ENCODE measurements at regions not wholly inside any gene's neighbourhood (a gene's known extent, or its start where the extent isn't known, plus 50 kb on each side); places are given as distances from the start of the nearest gene placed in this dataset.
A peak's percentile ranks its signal among the peaks of the same experiment; 100 is the strongest.

DNA sequence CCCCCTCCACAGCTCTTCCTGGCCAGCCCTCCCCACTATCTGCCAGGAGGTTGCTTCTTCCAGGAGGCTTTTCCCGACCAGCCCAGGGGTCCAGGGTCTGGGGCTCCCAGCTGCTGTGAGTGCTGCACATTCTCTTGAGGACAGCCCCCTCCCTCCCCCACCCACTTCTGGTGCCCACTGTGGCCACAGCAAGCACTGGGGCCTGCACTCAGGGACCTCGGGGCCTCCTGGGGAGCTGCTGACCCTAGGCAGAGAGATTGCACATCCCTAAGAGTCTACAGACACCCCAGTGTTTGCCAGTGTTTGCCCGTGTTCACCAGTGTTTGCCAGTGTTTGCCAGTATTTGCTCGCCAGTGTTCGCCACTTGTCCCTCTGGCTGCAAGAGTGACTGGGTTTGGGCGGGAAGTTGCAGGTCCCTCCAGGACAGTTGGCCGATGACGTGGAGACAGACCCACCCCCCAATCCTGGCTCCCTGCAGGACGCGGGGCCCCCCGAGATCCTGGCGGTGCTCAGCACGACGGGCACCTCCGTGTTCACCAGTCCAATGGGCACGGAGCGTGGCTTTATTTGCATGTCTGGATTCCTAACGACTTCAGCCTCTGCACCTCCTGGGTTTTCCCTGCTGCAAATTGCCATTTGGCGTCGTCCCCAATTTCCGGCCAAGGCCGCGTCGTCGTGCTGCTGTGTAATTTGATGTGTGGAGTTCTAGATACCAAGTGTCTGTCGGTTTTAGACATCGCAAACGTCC, 87.5 kb upstream of the NKX1-1 start:
- DNase-seq = no peak

DNA sequence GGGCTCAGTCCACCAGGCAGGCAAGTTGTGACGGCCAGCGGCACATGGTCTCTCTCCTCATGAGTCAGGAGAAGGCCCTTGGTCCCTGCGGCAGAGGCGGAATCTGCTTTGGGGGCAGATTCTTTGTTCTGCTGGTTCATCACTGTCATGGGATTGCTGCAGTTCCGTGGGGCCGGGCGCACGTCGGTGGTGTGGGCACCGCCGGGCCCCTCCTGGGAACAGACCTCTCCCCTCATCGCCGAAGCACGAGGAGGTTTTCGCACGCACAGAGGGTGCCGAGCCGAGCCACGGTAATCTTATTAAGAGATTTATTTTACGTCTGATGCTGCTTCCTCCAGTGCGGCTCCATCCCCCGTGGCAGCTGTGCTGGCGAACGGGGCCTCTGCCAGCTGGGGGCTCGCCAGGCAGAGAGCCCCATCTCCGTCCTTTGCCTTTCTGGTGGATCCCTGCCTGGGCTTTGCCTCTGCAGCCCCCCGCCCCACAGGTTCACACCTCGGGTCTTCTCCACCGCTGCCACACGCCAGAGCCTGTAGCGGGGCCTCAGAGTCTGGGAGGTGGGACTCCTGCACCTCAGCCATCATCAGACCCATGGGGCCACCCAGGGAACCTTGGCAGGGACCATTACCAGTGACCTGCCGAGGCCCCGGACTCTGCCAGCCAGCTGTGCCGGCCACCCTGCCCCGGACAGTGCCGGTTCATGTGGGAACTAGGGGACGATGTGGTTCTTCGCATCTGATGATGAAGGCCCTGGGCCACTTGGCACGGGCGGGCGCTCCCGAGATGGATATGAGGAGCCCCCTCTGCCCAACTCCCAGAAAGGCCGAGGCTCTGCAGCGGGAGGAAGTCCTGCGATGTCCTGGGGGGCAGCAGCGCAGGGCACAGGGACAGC, 86.7 kb upstream of the NKX1-1 start:
- DNase-seq = peak in 1 of 5 donors; percentile 7

DNA sequence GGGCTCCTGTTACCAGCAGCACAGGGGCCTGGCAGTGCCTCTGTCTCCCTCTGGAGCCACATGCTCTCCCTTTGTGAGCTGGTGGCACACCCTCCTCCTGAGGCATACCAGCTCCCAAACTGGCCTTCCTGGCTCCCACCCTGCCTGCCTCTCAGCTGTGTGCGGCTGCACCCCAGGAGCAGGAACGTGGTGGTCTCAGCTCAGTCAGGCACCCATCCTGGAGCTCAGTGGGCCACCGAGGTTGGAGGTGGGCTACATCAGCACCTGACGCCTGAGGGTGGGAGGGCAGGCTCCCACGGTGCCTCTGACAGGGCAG, 85.9 kb upstream of the NKX1-1 start:
- DNase-seq = no peak

DNA sequence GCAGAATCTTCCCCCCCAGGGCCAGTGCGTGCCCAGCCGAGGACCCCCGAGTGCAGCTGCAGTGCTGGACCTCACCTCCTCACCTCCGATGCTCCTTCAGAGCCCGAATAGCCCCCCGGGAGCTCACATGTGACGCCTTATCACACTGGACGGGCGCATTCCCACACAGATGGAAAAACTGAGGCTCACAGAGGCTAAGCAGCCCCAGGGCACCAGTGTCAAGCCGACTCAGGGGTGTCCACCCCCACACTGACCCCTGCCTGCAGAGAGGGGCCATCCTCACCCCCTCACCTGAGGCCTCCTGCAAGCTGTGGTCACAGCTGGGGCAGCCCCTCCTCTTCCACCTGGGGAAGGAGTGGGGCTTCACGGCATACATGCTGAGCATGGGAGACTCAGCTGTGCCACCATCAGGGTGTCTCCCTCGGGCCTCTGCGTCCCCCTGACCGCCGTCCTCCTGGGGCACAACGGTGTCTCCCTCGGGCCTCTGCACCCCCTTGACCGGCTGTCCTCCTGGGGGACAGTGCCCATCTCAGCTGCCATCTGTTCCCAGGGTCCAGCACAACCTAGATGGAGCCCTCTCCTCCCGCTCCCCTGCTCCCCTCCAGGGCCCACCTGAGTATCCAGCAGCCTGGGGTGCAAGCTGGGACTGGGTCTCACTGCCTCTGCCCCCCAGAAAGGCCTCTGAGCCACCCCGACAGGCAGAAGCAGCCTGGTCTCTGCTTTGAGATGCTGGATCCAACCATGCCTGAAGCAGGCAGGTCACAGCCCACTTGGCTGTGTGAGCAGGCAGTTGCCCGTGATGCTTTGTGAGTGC, 85.3 kb upstream of the NKX1-1 start:
- DNase-seq = no peak

DNA sequence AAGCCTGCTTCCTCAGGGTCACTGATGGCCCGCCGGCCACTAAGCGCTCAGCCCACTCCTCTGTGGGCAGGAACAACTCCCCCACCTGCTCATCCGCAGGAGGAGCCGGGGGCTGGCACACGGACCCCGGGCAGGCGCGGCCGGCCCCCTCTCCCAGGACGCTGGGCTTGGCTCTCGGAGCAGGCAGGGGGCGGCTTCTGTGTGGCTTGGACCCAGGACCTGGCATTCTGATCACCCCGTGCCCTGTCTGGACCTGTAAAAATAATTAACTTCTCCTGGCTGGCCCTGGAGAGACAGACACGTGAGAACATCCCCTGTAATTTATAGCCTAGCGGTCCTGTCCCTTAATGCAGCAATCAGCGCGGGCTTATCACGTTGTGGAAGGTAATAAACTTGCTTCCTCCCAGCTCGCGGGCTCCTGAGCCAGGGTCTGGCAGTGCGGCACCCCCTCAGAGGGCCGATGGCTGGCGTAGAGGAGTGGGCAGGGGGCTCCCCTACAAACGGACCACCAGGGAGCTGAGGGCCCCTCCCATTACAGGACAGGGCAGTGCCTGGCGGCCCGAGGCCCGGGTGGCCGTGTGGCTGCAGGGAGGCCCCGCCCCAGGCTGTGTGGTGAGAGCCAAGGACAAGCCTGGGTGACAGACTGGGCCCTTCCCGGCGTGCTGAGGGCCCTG, 84.5 kb upstream of the NKX1-1 start:
- no peak for DNase-seq

DNA sequence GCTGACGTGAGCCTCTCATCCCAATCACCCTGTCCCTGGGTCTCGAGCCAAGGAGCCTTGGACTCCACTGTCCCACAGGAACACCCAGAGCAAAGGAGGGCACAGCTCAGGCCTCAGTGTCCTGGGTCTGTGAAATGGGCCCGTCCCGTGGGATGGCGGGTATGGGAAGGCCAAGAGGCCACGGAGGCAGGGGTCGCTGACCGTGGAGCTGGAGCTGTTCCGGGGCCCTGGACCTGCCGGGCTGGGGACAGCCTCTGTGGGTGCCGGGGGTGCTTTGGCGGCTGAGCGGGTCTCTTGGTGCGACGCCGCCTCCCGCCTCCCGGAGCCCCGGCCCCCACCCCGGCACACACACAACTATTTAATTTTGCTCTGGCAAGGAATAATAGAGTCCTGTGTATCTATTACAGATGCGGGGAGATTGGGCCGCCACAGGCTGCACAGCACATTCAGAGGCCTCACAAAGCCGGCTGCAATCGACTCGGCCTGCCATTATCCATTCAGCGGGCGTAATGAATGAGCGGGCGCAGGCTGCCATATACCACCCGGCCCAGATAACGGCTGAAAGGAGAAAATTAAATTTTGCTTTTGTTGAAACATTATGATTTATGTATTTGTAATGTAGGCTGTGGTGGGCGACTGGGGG, 83.9 kb upstream of the NKX1-1 start:
- DNase-seq = peak in 1 of 5 donors; percentile 11

DNA sequence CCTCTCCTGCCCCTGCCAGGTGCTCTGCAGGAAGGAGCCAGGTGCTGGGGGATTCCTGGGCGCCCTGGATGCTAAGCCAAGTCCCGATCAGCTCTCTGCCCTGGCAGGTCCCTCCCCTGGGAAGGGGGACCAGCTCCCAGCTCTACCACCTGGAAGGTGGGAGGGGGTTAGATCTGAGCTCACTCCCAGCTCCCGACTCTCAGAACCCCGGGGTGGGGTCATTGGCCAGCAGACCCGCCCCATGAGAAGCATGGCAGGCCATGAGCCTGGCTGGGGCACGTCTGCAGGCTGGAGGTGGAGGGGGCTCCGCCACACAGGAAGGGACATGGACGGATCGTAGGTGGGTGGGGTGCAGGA, 83.4 kb upstream of the NKX1-1 start:
- DNase-seq = peak in 1 of 5 donors; percentile 8

DNA sequence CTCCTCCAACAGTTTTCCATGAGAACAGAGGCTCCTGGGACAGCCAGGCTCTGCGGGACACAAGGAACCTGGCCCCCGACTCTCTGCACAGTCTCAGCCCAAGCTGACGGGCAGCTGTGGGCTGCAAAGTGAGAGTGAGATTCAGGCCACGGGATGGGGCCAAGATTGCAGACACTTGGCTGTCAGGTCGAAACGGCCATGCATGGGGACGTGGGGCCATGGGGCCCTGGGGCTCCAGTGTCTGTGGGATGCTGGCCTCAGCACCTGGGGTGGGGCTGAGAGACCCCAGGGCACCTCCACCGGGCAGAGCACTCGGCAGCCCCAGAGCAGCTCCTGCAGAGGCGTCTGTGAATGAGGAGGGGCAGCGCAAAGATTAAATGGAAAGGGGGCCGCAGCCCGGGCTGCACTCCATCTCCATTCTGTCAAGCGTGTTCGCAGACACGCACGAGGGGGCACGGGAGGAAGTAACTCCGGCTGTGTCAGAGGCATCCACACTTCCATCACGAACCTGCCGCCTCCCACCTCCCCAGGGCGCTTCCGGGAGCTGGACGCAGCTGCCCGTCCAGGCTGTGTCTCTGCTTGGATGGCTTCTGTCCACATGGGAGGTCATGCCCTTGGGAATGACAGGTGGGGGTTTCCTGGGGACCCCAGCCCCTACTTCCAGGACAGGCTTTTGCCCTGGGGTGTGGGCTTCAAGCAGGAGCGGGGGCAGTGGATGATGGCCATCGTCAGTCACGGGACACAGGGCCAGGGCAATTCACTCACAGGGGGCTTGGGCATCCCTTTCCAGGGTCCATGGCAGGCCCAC, 82.8 kb upstream of the NKX1-1 start:
- peak in 1 of 5 donors; percentile 9 for DNase-seq

DNA sequence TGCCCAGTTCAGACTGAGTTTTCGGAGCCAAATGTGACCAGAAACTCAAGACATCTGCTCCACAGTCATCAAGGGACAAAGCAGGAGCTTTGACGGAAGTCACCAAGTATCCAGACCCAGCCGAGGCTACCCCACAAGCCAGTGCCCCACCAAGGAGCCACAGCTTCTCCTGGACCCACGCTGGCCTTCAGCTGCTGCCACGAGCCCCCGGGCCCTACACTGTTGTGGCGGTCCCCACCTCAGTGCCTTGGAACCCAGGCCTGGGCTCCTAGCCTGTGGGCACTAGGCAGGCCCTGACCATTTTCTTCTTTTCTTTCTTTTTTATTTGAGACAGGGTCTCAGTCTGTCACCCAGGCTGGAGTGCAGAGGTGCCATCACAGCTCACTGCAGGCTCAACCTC, 82.1 kb upstream of the NKX1-1 start:
- no peak for DNase-seq

DNA sequence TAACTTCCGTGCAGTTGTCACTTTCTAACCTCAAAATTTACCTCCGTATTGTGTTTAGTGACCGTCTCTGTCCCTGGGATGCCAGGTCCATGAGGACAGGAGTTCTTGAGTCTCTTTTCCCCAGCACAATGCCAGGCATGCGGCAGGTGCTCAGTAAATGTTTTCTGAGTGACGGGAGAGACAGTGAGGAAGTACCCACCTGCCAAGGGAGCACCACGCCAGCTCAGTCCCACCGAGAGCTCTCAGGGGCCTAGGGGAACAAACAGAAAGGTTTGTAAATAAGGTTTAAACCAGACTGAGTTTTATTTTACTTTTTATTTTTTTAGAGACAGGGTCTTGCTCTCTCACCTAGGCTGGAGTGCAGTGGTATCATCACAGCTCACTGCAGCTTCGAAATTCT, 81.5 kb upstream of the NKX1-1 start:
- no peak for DNase-seq

DNA sequence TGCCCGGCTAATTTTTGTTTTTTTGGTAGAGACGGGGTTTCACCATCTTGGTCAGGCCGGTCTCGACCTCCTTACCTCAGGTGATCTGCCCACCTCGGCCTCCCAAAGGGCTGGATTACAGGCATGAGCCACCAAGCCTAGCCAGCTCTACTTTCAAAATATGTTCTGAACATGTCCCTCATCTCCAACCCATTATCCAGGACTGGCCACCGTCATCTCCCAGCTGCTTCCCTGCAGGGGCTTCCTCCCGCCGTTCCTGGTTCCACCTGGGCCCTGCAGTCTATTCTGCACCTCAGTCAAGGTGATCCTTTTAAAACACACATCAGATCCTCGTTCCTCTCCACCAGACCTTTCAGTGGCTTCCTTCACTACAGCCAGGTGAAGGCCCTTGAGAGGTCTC, 80.9 kb upstream of the NKX1-1 start:
- DNase-seq = no peak

DNA sequence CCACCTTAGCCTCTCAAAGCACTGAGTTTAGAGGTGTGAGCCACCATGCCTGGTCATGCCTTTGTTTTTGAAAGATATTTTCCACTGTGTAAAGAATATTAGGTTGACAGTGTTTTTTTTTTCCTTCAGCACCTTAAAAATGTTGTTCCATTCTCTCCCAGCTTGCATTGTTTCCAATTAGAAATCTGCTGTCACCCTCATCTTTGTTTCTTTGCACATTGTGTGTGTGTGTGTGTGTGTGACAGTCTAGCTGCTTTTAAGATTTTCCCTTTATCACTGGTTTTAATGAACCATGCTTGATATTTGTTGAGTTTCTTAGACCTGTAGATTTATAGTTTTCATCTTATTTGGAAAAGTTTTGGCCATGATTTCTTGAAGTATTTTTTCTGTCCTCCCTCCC, 79.0 kb upstream of the NKX1-1 start:
- no peak for DNase-seq

DNA sequence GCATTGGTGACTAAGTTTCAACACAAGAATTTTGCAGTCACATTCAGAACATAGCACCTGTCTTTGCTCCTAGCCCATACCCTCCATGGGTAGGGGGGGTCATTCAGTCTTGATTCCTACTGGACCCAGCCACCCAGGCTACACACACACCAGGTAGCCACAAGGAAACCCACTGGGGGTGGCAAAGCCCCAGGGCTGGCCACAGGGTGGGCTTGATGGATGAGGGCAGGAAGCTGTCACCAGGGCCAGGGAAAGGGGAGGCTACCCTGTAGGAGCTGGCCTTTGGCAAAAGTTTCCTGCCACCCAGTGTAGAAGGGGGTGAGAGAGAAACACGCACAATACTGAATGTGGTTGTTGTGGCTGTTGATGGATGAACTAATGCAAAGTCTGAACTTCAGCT, 74.5 kb upstream of the NKX1-1 start:
- DNase-seq = no peak

DNA sequence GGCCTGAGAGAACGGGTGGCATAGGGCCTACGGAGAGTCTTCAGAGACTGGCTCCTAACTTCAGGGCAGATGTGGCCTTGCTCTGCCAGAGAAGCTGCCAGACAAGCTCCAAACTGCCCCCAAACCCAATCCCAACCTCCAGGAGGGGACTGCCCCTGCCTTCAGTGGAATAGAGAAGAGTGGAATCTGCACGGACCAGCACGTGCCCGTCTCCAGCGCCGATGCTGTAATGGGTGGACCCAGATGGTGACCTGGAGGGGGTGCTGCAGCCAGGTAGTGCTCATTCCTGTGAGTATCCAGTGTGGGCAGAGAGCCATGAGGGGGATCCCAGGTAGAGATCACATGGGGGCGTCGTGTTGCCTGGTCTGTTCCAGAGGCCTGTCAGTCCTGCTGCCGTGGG, 73.2 kb upstream of the NKX1-1 start:
- DNase-seq = no peak

DNA sequence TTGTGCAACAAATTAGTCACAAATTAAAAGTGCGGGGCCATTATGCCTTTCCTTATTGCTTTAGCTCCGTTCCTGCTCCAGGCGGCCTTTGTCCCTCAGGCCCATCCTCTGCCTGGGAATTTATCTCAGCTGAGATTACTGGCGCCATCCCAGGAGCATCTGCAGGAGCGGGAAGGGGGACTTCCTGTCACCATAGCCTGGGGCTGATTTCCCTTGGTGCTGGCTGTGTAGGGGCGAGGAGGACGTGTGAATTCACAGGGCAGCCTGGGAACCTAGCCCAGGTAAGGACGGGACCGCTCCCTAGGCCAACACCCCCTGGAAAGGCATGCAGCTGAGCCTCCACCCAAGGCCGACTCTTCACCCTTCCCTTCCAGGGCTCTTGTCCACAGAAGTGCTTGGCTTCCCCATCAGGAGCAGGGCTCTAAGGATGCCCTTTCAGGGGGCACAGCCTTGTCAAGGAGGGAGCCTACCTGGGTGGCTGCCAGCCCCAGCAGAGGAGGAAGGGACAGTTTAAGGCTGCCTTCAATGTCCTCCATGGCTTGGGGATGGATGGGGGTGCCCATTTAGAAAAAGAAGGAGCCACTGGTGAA, 72.6 kb upstream of the NKX1-1 start:
- DNase-seq = no peak

DNA sequence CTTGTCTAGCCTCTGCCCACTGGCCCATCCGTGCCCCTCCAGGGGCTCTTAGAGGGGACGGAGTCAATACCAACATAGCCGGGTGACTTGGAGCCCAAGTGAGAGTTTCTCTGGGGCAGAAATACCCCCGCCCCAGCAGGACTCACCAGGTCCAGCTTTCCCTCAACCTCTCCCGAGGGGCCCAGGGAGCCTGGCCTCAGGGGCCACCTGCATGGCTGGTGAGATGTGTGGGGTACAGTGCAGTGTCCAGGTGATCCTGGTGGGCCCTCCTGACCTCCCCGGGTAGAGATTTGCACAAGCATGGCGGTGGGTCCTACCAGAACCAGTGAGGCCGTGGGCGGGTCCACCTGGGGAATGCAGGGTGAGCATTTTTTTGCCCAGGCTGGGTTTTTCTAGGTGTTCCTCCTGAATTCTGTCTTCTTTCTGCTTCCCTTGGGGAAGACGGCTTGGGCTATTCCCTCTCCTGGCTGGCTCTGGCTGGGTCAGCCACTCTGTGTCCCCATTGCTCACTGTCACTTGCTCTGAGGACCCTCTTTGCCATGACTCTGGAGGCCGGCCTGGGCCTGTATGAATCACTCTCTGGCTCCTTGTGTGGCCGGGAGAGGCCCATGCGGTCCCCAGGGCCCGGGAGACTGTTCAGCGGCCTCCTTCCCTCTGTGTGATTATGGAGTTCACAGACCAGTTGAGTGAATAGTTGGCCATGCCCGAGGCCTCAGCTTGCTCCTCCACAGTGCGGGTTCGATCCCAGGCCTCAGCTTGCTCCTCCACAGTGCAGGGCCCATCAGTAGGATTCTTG, 71.0 kb upstream of the NKX1-1 start:
- DNase-seq = no peak

DNA sequence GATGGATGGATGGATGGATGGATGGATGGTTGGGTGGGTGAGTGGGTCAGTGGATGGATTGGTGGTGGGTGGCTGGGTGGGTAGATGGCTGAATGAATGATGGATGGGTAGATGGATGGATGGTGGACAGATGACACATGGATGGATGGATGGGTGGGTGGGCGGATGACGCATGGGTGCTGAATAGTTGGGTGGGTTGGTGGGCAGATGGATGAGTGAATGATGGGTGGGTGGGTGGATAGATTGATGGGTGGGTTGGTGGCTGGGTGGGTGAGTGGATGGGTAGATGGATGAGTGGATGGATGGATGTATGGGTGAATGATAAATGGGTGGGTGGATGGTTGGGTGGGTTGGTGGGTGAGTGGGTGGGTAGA, 69.9 kb upstream of the NKX1-1 start:
- no peak for DNase-seq

DNA sequence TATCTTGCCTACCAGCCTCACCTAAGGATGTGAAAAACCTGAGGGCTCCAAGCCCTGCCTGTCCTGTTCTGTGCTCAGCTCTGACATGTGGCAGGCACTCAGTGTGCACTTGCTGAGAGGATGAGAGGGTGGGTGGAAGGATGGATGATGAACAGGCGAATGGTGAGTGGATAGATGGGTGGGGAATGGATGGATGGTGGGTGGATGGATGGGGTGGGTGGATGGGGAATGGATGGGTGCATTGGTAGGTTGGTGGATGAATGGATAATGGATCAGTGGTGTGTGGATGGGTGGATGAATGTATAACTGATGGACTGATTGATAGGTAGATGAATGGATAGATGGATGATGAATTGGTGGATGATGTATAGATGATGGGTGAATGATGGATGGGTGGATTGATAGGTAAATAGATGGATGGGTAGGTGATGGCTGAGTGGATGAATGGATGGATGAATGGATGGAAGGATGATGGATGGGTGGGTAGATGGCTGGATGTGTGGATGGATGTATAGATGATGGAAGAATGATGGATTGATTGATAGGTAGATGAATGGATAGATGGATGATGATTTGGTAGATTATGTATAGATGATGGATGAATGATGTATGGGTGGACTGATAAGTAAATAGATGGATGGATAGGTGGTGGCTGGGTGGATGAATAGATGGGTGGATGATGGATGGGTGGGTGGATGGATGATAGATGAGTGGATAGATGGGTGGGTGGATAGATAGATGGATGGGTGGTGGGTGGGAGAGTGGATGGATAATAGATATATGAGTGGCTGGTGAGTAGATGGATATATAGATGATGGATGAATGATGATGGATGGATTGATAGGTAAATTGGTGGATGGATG, 69.3 kb upstream of the NKX1-1 start:
- no peak for DNase-seq

All from T-helper 1 cell (primary cell).